ENCODE measurements at regions not wholly inside any gene's neighbourhood (a gene's known extent, or its start where the extent isn't known, plus 50 kb on each side); places are given as distances from the start of the nearest gene placed in this dataset.

DNA sequence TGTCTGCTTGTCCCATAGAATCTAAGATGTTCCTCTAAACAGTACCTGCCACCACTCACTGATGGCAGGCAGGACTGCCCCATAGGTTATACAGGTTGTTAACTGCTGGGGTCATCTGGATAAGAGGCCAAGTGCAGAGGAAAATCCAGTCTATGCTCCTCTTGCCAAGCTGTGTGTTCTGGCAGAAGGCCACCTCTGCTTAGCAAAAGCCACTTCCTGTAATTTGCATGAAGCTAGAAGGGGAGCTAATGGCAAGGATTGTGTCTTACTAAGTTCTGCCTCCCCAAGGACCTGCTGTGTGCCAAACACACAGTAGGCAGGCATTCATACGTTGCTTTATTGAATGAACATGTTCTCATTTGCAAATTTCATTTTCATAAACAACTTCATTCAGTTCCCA is 445.4 kb downstream of the BCL11B start:
- DNase-seq: no peak

DNA sequence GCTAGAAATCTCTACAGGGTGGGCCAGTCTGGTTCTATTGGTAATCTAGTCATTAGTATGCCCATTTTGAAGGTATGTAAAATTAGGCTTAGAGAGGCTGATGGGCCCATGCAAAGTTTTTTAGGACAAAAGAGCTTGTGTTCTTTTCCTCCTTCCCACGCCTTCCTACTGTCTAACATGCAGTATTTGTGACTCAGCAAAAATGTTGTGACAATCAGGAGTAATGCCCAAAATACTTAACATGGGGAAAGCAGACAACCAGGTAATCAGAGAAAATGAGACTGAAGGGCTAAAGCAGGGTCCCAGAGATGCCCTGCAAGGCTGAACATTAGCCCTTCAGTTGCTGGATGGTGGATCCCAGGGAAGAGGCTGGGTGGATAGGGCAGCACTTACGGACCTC is 437.9 kb downstream of the BCL11B start:
- DNase-seq: no peak

DNA sequence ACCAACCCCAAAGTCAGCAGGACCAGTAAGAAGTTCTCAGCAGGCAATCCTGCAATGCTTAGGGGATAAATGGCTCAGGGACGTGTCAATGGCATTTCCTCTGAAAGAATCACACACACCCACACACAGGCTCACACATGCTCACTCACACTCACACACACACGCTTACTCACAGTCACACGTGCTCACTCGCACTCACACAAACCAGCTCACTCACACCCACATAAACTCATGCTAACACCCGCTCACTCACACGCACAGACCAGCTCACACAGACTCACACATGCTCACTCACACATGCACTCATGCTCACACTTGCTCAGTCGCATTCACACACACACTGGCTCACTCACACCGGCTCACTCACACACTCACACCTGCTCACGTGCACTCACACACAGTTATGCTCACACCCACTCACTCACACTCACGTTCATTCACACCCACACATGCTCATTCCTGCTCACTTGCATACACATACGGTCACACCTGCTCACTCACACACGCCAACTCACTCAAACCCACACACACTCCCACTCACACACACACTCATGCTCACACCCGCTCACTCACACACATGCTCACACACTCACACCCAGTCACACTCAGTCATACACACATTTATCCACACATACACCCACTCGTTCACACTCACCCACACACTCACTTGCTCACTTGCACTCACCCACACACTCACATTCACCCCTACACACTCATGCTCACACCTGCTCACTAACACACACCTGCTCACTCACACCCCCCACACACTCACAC is 436.8 kb downstream of the BCL11B start:
- no peak for DNase-seq

DNA sequence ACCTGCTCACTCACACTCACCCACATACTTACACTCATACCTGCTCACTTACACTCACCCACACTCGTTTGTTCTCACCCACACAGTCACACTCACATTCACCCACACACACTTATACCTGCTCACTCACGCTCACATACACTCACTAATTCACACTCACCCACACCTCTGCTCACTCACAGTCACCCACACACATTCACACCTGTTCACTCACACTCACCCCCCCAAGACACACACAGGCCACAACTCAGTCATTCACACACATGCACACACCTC is 436.2 kb downstream of the BCL11B start:
- DNase-seq: no peak

DNA sequence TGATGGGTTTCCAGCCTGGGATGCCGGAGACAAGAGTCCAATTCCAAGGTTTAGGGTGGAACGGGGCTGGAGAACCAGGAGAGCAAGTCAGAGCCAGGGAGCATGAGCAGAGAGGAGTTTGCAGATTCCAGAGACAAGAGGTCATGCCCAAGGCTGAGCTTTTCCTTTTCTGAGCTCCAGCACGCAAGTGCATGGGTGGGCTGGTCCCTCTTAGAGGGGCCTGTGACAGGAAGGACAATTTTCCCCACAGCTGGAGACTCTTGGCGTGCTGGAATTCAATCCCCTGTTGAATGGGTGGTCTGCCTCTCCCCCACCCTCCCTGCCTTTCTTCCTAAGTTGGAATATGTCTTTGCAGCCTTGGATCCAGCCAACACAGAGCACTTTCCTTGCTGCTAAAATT is 431.9 kb downstream of the BCL11B start:
- no peak for DNase-seq

DNA sequence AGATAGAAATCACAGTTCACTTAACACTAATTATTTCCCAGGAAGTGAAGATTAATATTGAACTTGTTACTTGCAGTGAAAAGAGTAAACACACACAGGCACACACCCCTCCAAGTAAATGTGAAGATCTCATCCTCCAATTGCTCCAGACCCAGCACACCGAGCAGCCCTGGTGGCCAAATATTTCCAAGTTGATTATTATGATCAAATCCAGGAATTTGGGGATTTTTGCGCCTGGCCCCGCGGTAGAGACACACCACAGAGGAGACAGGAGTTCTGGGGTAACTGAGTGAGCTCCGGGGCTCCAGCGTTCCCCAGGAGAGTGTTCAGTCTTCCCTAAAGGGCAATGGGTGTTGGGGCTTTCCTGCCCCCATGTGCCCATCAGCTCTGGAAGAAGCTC is 431.5 kb downstream of the BCL11B start:
- DNase-seq: no peak

DNA sequence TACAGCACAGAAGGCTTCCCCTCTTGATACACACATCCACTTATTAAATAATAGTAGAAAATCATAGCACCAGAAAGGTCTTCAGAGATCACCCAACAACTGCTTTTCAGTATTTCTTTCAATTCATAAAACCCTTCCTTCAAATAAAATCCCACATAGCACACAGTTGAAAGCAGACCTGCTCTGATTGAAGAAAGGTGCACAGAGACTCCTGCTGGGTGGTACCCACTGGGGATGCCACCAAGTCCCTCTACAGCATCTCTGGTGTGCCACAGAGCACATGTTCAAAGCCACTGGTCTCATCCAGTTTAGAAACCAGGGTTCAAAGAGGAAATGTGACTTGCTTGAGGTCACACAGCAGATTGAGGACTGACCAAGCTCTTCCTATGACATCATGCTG is 427.5 kb downstream of the BCL11B start:
- DNase-seq: no peak

DNA sequence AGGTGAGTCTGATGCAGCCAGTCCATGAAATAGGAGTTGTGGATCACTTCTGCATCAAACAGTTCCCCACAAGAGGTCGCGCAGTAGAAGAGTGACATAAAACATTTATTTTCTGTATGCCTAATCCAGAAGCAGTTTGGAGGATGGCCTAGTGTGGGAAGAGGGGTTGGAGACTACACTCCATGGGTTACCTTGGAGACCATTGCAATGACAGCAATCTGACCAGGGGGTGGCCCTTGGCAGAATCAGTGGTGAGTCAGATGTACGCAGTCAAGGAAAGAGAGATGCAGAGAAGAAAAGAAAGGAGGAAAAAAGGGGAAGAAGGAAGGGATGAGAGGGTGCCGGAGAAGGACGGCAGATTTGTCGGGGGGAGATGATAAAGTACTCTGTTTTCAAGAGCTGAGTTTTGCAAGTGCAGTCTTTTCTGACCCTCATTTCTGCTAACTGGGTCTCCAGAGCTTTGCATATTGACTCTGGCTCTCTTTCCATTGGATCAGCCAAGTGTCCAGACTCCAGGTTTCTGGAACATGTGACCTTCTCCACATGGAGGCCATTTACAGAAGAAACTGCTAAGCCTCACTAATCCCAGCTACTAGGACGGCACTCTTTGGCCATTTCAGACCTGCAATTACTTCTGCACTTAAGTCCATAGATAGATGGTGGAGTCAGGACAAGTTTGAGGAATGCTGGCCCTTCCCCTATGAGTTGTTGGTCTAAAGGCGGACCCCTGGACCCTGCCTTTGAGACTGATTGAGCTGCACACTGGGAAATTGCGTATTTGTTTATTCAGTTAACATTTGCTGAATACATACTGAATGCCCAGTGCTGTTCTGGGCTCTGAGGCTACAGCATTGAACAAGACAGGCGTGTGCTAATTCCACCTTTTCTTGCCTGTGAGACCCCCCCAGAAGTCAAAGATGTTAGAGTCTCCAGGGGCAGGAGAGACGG is 424.2 kb downstream of the BCL11B start:
- DNase-seq: no peak

DNA sequence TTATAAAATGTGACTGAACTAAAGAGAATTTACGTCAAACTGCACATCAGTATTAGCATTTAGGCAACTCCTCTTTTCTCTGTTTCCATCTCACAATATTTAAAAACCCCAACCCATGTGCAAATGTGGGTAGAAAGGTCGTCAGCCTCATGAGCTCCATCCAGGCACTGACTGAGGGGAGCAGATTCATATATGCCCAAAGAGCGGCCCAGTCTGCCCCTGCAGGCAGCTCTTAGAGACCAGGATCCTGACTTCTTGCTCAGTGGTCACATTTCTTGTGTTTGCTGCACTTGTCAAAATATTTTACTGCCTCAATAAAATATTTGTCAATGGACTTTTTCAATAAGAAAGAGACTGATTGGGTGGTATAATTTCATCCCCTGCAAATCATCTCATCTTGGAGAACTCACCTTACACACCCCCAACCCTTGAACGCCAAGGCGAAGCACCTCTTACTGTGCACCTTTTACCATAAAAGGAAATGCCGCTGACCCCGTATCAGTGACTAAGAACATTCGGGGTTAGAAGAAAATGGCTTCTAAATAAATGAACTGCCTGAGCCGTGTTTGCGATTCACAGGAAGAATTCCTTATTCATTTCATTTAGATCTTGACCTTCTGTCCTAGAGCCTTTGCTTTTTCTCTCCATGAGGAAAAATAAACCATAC is 418.8 kb downstream of the BCL11B start:
- DNase-seq: no peak

DNA sequence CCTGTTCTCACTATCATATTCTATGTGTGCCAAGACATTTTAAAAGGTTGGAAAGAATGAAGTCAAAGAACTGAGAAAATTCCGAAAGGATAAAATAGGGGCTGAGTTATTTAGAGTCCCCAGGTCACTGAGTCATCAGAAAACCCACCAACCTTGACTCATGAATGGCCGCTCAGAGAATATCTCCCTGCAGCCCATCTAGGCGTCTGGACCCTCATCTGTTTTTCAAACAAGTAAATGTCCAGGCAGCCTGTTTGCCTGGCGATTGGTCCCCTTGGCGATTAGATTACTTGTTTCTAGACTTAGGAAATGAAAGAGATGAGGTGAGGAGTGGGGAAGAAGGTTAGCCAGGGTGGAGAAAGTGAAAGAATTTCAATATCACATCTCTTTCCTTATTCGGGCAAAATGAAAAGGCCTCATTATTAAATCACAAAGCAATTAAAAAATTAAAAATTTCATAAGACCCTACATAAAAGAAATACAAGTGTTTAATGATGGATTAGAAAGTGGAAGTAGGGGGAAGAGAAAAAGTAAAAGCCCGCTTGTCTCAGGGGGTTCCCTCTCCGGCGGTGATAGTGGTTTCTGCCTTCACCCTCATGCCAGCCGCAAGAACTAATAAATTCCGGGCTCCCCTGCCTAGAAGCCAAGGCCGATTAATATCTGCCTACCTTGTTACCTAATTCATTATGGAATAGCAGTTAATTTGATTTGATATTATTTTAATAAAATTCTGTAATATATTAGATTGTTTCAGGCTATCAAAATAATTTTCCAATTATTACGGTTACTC is 415.9 kb downstream of the BCL11B start:
- no peak for DNase-seq

DNA sequence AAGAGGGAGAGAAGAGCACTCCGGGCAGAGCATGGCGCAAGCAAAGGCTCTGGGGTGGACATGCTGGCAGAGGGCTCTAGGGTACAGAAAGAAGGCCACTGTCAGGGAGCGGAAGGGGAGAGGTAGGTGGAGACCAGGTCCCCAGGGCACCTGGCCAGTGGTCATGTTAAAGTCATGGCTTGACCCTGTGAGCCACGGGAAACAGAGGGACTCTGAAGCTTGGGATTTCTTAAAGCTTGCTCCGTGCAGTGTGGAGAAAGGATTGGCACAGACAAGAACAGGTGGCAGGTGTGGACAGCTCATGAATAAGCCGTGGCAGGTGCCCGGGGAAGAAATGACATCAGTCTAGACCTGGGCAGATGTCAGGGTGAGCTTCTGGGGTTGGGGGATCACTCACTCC is 413.8 kb downstream of the BCL11B start:
- no peak for DNase-seq

DNA sequence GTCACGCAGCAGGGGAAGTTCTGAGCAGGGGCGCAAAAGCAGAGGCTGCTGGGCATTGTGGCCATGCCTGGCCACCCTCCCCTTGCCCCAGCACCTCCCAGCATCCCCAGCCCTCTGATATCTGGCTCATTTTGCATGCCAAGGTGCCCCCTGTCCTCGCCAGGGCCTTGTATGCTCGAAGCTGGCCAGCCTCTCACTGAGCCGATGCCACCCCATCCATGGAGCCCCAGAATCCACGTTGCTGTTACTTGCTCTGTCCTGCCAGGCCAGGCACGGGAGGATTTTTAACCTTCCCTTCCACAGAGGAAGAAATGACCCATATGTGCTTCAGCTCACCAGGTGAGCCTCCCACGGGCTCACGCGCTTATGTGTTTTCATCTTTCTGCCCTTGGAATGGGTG is 413.4 kb downstream of the BCL11B start:
- no peak for DNase-seq

DNA sequence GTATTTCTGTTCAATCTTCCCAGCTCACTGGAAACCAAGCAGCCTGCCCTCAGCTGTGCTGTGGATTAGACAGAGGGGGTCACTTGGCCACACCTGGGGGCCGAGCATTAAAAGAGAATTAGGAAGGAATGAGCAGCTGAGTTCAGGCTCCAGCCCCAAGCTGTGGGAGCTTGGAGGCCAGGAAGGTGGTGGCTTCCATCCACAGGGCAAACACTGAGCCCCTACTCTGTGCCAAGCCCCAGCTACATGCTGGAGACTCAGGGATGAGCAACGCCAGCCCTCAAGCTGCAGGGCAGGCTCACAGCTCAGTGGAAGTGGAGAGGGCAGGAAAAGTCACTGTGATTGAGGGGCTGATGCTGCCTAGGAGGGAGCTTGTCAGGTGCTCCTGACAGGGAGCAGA is 412.7 kb downstream of the BCL11B start:
- DNase-seq: no peak

DNA sequence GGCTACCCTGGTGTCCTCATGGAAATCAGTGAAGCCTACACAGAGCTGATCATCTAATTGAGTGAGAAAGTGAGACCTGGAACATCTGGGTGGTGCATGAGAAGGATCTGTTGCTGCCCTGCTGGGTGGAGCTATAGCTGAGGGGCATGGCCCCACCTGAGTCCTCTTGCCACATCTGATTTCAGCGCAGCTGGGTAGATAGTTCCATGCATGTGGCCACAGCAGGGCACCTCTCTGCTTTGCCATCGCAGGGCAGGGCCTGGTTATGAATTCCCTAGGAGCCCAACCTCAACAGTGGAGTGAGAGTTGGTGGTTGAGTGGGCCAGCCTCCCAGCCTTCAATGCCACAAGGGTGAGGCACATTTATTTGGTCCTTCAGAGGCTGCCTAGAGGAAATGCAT is 407.8 kb downstream of the BCL11B start:
- DNase-seq: no peak

DNA sequence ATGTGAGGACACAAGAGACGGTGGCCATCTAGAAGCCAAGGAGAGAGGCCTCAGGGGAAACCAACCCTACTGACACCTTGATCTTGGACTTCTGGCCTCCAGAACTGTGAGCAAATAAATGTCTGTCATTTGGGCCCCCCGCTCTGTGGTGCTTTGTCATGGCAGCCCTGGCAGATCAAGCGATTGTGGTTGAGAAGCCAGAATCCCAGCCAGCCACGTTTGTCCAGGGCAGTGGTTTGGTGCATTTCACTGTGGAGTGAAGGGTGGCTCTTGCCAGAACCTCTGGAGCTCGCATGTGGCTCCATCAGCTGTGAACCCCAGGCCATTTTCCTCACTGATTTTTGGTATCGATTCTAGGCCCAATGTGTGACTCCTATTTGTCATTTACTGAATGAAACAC is 404.9 kb downstream of the BCL11B start:
- DNase-seq: no peak

DNA sequence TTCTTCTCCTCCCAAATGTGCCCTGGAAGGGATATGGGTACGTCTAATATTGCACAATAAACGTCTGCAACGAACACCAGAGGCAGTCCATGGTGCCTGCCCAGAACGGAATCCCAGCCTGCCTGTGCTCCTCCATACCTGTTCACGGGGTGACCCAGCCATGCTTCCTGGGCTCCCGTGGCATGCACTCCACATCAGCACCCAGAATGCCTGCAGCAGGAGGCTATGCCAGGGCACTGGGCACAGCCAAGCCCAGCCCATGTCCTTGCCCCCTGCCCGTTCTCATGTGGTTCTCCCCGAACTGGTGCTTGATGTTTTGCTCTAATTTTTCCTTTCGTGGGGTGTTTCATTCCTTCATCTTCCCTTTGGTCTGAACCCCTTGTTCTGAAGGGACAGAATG is 404.3 kb downstream of the BCL11B start:
- DNase-seq: no peak

DNA sequence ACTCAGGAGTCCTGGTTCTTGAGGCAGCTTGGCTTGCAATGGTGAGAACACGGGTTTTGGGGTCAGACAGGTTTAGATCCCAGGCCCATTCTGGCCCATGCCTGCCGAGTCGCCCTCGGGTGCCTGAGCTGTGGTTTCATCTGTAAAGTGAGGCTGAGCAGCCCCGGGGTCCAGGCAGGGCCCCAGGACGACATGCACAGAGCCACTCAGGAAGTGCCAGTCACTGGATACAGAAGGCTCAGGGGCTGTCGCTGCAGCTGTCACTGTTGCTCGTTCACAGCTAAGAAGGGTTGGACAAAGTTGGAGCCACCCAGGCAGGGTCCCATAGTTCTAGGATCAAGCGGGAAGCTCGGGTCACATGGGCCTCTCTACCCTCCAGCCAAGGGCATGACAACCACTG is 403.1 kb downstream of the BCL11B start:
- DNase-seq: no peak

DNA sequence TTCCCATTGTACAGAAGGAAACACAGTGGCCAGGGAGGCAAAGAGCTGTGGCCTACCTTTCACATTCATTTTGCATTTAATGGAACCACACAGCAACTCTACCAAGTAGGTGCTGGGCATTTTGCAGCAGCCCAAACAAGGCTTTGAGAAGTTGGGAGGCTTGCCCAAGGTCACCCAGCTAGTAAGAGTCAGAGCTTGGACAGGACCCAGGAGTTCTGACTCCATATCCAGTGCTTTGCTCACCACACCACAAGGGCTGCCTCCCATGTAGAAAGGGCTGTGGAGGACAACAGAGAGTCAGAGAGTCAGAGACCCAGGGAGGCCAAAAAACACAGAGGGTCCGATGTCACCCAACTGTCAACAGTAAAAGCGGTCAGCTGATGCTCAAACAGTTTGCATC is 400.2 kb downstream of the BCL11B start:
- DNase-seq: no peak

DNA sequence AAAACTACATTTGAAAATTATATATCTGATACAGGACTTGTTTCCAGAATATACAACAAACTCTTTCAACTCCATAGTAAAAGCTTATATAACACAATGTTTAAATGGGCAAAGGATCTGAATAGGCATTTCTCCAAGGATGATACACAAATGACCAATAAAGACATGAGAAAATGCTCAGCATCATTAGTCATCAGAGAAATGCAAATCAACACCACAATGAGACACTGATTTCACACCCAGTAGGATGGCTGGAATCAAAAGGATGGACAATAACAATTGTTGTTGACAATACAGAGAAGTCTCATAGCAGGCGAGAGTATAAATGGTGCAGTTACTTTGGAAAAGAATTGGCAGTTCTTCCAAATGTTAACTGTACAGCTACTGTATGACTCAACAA is 394.9 kb downstream of the BCL11B start:
- no peak for DNase-seq

DNA sequence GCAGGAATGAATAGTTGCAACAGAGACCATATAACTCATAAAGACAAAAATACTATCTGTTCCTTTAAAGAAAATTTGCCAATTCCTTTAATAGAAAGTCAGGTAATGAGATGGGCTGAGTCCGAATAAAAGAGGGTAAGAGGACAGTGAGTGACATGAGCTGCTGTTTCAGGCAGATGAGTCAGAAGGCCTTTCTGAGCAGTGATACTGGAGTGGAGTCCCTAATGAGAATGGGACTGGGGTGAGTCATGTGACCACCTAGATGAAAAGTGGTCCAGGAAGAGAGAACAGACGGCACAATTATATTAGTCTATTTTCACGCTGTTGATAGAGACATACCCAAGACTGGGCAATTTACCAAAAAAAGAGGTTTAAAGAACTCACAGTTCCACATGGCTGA is 393.7 kb downstream of the BCL11B start:
- no peak for DNase-seq

DNA sequence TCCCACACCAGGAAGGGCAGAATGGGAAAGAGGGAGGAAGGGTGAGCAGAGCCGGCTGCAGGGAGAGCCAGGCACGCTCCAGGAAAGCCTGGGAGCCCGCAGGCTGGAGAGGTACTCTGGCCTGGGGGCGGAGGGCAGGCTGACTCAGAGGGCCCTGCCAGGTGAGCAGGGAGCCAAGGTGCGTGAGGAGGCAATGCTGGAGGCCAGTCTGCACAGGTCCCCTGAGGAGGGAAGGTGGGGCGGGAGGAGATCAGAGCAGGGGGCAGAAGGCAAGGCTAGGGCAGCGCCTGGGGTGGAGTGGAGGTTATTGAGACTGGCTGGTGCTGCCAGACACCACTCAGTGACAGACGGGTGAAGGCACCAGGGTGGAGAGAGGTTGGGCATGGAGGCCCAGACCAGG is 385.0 kb downstream of the BCL11B start:
- no peak for DNase-seq

DNA sequence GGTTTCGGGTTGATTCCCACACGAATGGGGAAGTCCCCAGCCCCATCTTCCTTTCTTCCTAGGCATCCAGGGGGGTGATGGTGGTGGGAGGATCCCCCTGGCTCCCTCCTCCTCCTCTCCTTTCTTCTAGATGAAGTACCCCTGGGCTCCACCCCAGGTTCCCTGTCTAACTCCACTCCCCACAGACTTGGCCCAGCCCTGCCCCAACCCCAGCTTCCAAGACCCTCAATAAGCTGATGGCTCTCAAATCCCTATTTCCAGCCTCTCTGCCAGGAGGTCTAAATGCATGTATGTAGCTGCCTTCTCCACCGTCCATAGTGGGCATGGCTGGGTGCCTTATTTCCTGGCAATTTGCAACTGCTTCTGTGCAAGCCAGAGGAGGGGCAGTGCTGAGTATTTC is 383.7 kb downstream of the BCL11B start:
- no peak for DNase-seq

All from RPMI8226 (cell line).